ENCODE measurements at regions not wholly inside any gene's neighbourhood (a gene's known extent, or its start where the extent isn't known, plus 50 kb on each side); places are given as distances from the start of the nearest gene placed in this dataset.
"Not testable (repeated sequence)": the region's sequence is repeated elsewhere in the genome, so short reads cannot be mapped to it uniquely, and the experiment has no call there.

GRCh38 chr13:59274958-59275727 lies 888.6 kb downstream of the DIAPH3 start:
- DNase-seq (no peak), ATAC-seq (no peak)
- ChIA-PET CTCF (interaction anchor here (0.7 kb wide), 1 partner anchor 533 kb away, joined by 3 read pairs; no protein-coding TSS in a partner anchor), POLR2A (no interaction called here)
- Mint-ChIP-seq H3K27me3 (ENCODE audit: low read depth) (no peaks in the 10 kb centered on the region), H3K27ac (no peak overlapping the region), H3K36me3 (ENCODE audit: low read depth) (no peaks in the 10 kb centered on the region), H3K9me3 (ENCODE audit: insufficient read depth) (no peaks in the 10 kb centered on the region), H3K4me3 (no peak overlapping the region), H3K4me1 (ENCODE audit: low read depth) (no peaks in the 10 kb centered on the region)

GRCh38 chr13:59276436-59276835 lies 887.3 kb downstream of the DIAPH3 start:
- Mint-ChIP-seq H3K27me3 (ENCODE audit: low read depth) (no peaks in the 10 kb centered on the region), H3K36me3 (ENCODE audit: low read depth) (no peaks in the 10 kb centered on the region), H3K4me1 (ENCODE audit: low read depth) (no peaks in the 10 kb centered on the region), H3K9me3 (ENCODE audit: insufficient read depth) (no peaks in the 10 kb centered on the region), H3K27ac (no peak overlapping the region), H3K4me3 (no peak overlapping the region)
- CTCF ChIA-PET, result interaction anchor here (1.0 kb wide), 1 partner anchor 40 kb away, joined by 3 read pairs; no protein-coding TSS in a partner anchor
- DNase-seq (no peak), ATAC-seq (no peak)
- POLR2A ChIA-PET, result no interaction called here

- Mint-ChIP-seq H3K36me3 (ENCODE audit: low read depth) (no peaks in the 10 kb centered on the region), H3K4me1 (ENCODE audit: low read depth) (no peaks in the 10 kb centered on the region), H3K9me3 (ENCODE audit: insufficient read depth) (no peaks in the 10 kb centered on the region), H3K27me3 (ENCODE audit: low read depth) (no peaks in the 10 kb centered on the region), H3K4me3 (no peak overlapping the region), H3K27ac (no peak overlapping the region)
- DNase-seq (no peak), ATAC-seq (no peak)
- POLR2A ChIA-PET, result interaction anchor here (0.6 kb wide), 1 partner anchor 162 kb away, joined by 3 read pairs; no protein-coding TSS in a partner anchor
- CTCF ChIA-PET, result interaction anchor here (1.0 kb wide), 1 partner anchor 40 kb away, joined by 3 read pairs; no protein-coding TSS in a partner anchor
Measured at GRCh38 chr13:59277106-59277505, 886.6 kb downstream of the DIAPH3 start.

- DNase-seq (no peak), ATAC-seq (no peak)
- Mint-ChIP-seq H3K9me3 (ENCODE audit: insufficient read depth) (no peaks in the 10 kb centered on the region), H3K36me3 (ENCODE audit: low read depth) (no peaks in the 10 kb centered on the region), H3K4me3 (no peak overlapping the region), H3K27ac (no peak overlapping the region), H3K4me1 (ENCODE audit: low read depth) (no peaks in the 10 kb centered on the region), H3K27me3 (ENCODE audit: low read depth) (no peaks in the 10 kb centered on the region)
- POLR2A ChIA-PET, result no interaction called here
- CTCF ChIA-PET, result no interaction called here
Measured at GRCh38 chr13:59279028-59279427, 884.7 kb downstream of the DIAPH3 start.

GRCh38 chr13:59279576-59279975 lies 884.2 kb downstream of the DIAPH3 start:
- Mint-ChIP-seq H3K27ac (no peak overlapping the region), H3K4me1 (ENCODE audit: low read depth) (no peaks in the 10 kb centered on the region), H3K4me3 (no peak overlapping the region), H3K36me3 (ENCODE audit: low read depth) (no peaks in the 10 kb centered on the region), H3K27me3 (ENCODE audit: low read depth) (no peaks in the 10 kb centered on the region), H3K9me3 (ENCODE audit: insufficient read depth) (no peaks in the 10 kb centered on the region)
- ChIA-PET POLR2A (interaction anchor here (0.5 kb wide), 1 partner anchor 8 kb away, joined by 3 read pairs; no protein-coding TSS in a partner anchor), CTCF (no interaction called here)
- no peak for ATAC-seq
- no peak for DNase-seq

GRCh38 chr13:59280297-59280696 lies 883.4 kb downstream of the DIAPH3 start:
- CTCF ChIA-PET, result no interaction called here
- POLR2A ChIA-PET, result no interaction called here
- Mint-ChIP-seq H3K9me3 (ENCODE audit: insufficient read depth) (no peaks in the 10 kb centered on the region), H3K27ac (no peak overlapping the region), H3K4me1 (ENCODE audit: low read depth) (no peaks in the 10 kb centered on the region), H3K36me3 (ENCODE audit: low read depth) (no peaks in the 10 kb centered on the region), H3K4me3 (no peak overlapping the region), H3K27me3 (ENCODE audit: low read depth) (no peaks in the 10 kb centered on the region)
- ATAC-seq (no peak), DNase-seq (no peak)

GRCh38 chr13:59281453-59281852 lies 882.3 kb downstream of the DIAPH3 start:
- no peak for ATAC-seq
- CTCF ChIA-PET, result interaction anchor here (1.2 kb wide), 1 partner anchor 12 kb away, joined by 4 read pairs; no protein-coding TSS in a partner anchor
- H3K36me3 Mint-ChIP-seq (ENCODE audit: low read depth), result no peaks in the 10 kb centered on the region

GRCh38 chr13:59292240-59292639 lies 871.5 kb downstream of the DIAPH3 start:
- H3K36me3 Mint-ChIP-seq (ENCODE audit: low read depth); POLR2A ChIA-PET; CTCF ChIA-PET; ATAC-seq; H3K27me3 Mint-ChIP-seq (ENCODE audit: low read depth); H3K9me3 Mint-ChIP-seq (ENCODE audit: insufficient read depth); H3K4me3 Mint-ChIP-seq; DNase-seq; H3K27ac Mint-ChIP-seq; H3K4me1 Mint-ChIP-seq (ENCODE audit: low read depth): not testable (repeated sequence)

More at GRCh38 chr13:59281453-59281852, 882.3 kb downstream of the DIAPH3 start:
- Mint-ChIP-seq H3K27me3 (ENCODE audit: low read depth) (no peaks in the 10 kb centered on the region), H3K27ac (no peak overlapping the region), H3K4me1 (ENCODE audit: low read depth) (no peaks in the 10 kb centered on the region), H3K4me3 (no peak overlapping the region), H3K9me3 (ENCODE audit: insufficient read depth) (no peaks in the 10 kb centered on the region)
- POLR2A ChIA-PET, result no interaction called here
- no peak for DNase-seq

GRCh38 chr13:59299584-59299983 lies 864.1 kb downstream of the DIAPH3 start:
- no peak overlapping the region for H3K27ac Mint-ChIP-seq
- ChIA-PET CTCF (no interaction called here), POLR2A (no interaction called here)
- no peaks in the 10 kb centered on the region for H3K27me3 Mint-ChIP-seq (ENCODE audit: low read depth)
- H3K4me3 Mint-ChIP-seq, result no peak overlapping the region
- ATAC-seq, result no peak
- no peaks in the 10 kb centered on the region for H3K4me1 Mint-ChIP-seq (ENCODE audit: low read depth)
- no peaks in the 10 kb centered on the region for H3K36me3 Mint-ChIP-seq (ENCODE audit: low read depth)
- H3K9me3 Mint-ChIP-seq (ENCODE audit: insufficient read depth), result no peaks in the 10 kb centered on the region
- DNase-seq, result no peak

GRCh38 chr13:59300355-59301173 lies 863.2 kb downstream of the DIAPH3 start:
- no peaks in the 10 kb centered on the region for H3K4me1 Mint-ChIP-seq (ENCODE audit: low read depth)
- no peaks in the 10 kb centered on the region for H3K9me3 Mint-ChIP-seq (ENCODE audit: insufficient read depth)
- no peak overlapping the region for H3K27ac Mint-ChIP-seq
- ChIA-PET CTCF (no interaction called here), POLR2A (no interaction called here)
- no peak for DNase-seq
- no peaks in the 10 kb centered on the region for H3K27me3 Mint-ChIP-seq (ENCODE audit: low read depth)
- no peaks in the 10 kb centered on the region for H3K36me3 Mint-ChIP-seq (ENCODE audit: low read depth)
- H3K4me3 Mint-ChIP-seq, result no peak overlapping the region
- no peak for ATAC-seq

- CTCF ChIA-PET, result no interaction called here
- no peaks in the 10 kb centered on the region for H3K27me3 Mint-ChIP-seq (ENCODE audit: low read depth)
- ATAC-seq (no peak), DNase-seq (no peak)
- H3K4me1 Mint-ChIP-seq (ENCODE audit: low read depth), result no peaks in the 10 kb centered on the region
- no peak overlapping the region for H3K4me3 Mint-ChIP-seq
- POLR2A ChIA-PET, result no interaction called here
- no peak overlapping the region for H3K27ac Mint-ChIP-seq
- H3K9me3 Mint-ChIP-seq (ENCODE audit: insufficient read depth), result no peaks in the 10 kb centered on the region
- no peaks in the 10 kb centered on the region for H3K36me3 Mint-ChIP-seq (ENCODE audit: low read depth)
Measured at GRCh38 chr13:59301174-59301567, 862.6 kb downstream of the DIAPH3 start.

- Mint-ChIP-seq H3K36me3 (ENCODE audit: low read depth) (no peaks in the 10 kb centered on the region), H3K27me3 (ENCODE audit: low read depth) (no peaks in the 10 kb centered on the region), H3K4me3 (no peak overlapping the region), H3K9me3 (ENCODE audit: insufficient read depth) (no peaks in the 10 kb centered on the region), H3K4me1 (ENCODE audit: low read depth) (no peaks in the 10 kb centered on the region), H3K27ac (no peak overlapping the region)
- DNase-seq (no peak), ATAC-seq (no peak)
- CTCF ChIA-PET, result no interaction called here
- POLR2A ChIA-PET, result no interaction called here
Measured at GRCh38 chr13:59303433-59303832, 860.3 kb downstream of the DIAPH3 start.
